ENCODE measurements at regions not wholly inside any gene's neighbourhood (a gene's known extent, or its start where the extent isn't known, plus 50 kb on each side); places are given as distances from the start of the nearest gene placed in this dataset.

DNA sequence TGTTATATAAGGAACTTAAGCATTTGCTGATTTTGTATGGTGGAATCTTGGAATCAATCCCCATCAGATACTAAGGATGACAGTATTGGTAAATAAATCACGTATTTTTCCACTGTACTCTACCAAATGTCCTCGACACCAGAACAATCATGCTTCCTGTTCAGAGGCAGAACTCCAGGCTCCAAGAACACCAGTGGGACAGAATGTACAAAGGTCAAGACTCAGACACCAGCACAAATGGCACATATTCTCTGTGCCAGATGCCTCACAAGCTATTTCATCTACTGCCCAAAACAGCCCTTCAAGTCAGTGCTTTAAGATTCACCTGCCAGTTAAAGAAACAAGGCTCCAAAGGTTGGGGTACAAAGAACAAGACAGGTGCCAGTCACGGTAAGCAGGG lies 420.5 kb downstream of the STK39 start:
- Histone ChIP-seq H3K9me2 (no peaks in the 10 kb centered on the region), H3K9me3 (no peaks in the 10 kb centered on the region), H4K20me1 (ENCODE audit: insufficient read depth) (no peaks in the 10 kb centered on the region), H3K4me2 (no peak overlapping the region), H3K4me3 (ENCODE audit: low read depth in 2 of 2, low read length in 1 of 2) (no peak overlapping the region), H3K4me1 (ENCODE audit: control insufficient read depth in 1 of 2, insufficient read depth in 2 of 2, low read depth in 1 of 2, low read length in 1 of 2) (peaks cover 0 to 2% of the 10 kb centered on the region in 2 experiments; a peak in 1 of 4 replicates), H3K79me2 (ENCODE audit: insufficient read depth) (no peaks in the 10 kb centered on the region), H2AFZ (ENCODE audit: low read depth) (no peak overlapping the region), H3F3A (replicated peaks; ENCODE audit: insufficient read depth) (no peaks in the 10 kb centered on the region), H3K27me3 (ENCODE audit: insufficient read depth) (no peaks in the 10 kb centered on the region), H3K27ac (ENCODE audit: low read depth in 2 of 2, low read length in 1 of 2) (no peak overlapping the region), H3K36me3 (replicated peaks in 1 of 2; ENCODE audit: control insufficient read depth in 1 of 2, insufficient read depth in 2 of 2, low read length in 1 of 2) (no peaks in the 10 kb centered on the region), H3K9ac (no peak overlapping the region)
- no peak for DNase-seq
- ChIA-PET CTCF (no interaction called here), POLR2A (no interaction called here)
- 56% methylated on average over 3 of the region's 3 CpGs for WGBS (ENCODE audit: low lambda C conversion rate)
- TF ChIP-seq, protein P1, sequence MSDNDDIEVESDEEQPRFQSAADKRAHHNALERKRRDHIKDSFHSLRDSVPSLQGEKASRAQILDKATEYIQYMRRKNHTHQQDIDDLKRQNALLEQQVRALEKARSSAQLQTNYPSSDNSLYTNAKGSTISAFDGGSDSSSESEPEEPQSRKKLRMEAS (IDR thresholded peaks at IDR 0.05; ENCODE audit: low read depth) = no peak

DNA sequence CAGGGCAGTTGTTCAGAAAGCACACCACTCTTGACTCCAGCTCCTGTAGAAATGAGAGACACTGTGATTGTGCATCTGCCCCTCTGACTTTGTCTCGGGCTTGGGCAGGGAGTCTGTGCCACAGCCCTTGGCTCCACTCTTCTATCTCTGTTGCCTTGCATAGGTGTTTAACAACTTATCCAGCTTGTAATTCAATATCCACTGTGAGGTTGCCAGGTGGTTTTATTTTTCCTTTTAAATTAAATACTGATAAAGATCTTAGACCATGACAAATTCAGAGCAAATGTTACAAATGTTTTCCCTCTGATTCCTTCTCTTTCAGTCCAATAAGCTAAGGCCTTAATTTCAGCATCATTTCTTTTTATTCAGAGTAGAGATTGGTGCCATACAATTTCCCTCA lies 421.7 kb downstream of the STK39 start:
- no peaks in the 10 kb centered on the region for H3K9me3 ChIP-seq
- H3K27me3 ChIP-seq (ENCODE audit: insufficient read depth) = no peaks in the 10 kb centered on the region
- H3K79me2 ChIP-seq (ENCODE audit: insufficient read depth) = no peaks in the 10 kb centered on the region
- H3F3A ChIP-seq (replicated peaks; ENCODE audit: insufficient read depth) = no peaks in the 10 kb centered on the region
- H3K4me2 ChIP-seq = no peak overlapping the region
- no peak overlapping the region for H3K4me3 ChIP-seq (ENCODE audit: low read depth in 2 of 2, low read length in 1 of 2)
- peaks cover 0 to 2% of the 10 kb centered on the region in 2 experiments; a peak in 1 of 4 replicates for H3K4me1 ChIP-seq (ENCODE audit: control insufficient read depth in 1 of 2, insufficient read depth in 2 of 2, low read depth in 1 of 2, low read length in 1 of 2)
- WGBS (ENCODE audit: low lambda C conversion rate) = 38% methylated on average over 1 of the region's 1 CpG
- H2AFZ ChIP-seq (ENCODE audit: low read depth) = no peak overlapping the region
- no peaks in the 10 kb centered on the region for H3K9me2 ChIP-seq
- TF ChIP-seq CHD2 (IDR thresholded peaks at IDR 0.05; ENCODE audit: low read length, partially characterized antibody) = no peak
- no peak for TF ChIP-seq EZH2phosphoT487 (IDR thresholded peaks at IDR 0.05; ENCODE audit: borderline replicate concordance, low read depth)
- TF ChIP-seq, protein P2, sequence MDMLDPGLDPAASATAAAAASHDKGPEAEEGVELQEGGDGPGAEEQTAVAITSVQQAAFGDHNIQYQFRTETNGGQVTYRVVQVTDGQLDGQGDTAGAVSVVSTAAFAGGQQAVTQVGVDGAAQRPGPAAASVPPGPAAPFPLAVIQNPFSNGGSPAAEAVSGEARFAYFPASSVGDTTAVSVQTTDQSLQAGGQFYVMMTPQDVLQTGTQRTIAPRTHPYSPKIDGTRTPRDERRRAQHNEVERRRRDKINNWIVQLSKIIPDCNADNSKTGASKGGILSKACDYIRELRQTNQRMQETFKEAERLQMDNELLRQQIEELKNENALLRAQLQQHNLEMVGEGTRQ (IDR thresholded peaks at IDR 0.05; ENCODE audit: borderline replicate concordance, low read depth, low read length) = no peak
- DNase-seq = no peak
- no peak overlapping the region for H3K27ac ChIP-seq (ENCODE audit: low read depth in 2 of 2, low read length in 1 of 2)
- POLR2A ChIA-PET = no interaction called here
- no peaks in the 10 kb centered on the region for H3K36me3 ChIP-seq (replicated peaks in 1 of 2; ENCODE audit: control insufficient read depth in 1 of 2, insufficient read depth in 2 of 2, low read length in 1 of 2)
- H3K9ac ChIP-seq = no peak overlapping the region
- H4K20me1 ChIP-seq (ENCODE audit: insufficient read depth) = no peaks in the 10 kb centered on the region
- CTCF ChIA-PET = no interaction called here

DNA sequence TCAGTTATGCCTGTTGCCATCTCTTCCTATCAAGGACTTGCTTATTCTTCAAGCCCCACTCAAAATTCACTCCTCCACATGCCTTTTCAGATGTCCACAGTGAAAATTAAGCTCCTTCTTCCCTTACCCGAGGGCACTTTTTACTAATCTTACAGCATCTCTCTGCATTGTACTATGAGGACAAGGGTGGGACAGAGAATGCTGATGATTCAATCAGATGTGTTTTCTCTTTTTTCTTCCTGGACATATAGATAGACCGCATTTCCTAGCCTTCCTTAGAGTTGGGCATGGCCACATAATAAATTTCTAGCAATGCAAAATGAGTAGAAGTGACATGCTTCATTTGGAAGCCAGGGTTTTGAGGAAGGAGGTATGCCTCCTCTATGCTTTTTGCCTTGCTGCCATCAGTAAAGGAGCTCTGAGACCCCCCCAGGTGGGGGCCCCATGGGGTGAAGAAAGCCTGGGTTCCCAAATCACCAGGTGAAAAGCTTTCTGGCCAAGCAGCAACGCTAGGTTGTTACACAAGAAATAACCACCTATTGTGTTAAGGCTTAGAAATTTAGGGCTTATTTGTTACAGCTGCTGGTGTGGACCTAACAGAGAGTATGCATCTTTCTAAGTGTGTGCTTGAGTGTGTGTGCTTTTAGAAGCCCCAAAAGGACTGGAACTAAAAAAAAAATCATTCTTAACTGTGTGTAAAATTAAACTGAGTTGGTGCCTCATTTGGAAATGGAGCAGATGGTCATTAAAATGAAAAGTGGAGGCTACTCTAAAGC lies 424.5 kb downstream of the STK39 start:
- no peak for DNase-seq
- H3K27me3 ChIP-seq (ENCODE audit: insufficient read depth) = no peaks in the 10 kb centered on the region
- 62% methylated on average over 3 of the region's 3 CpGs for WGBS (ENCODE audit: low lambda C conversion rate)
- H3F3A ChIP-seq (replicated peaks; ENCODE audit: insufficient read depth) = no peaks in the 10 kb centered on the region
- POLR2A ChIA-PET = no interaction called here
- H3K79me2 ChIP-seq (ENCODE audit: insufficient read depth) = no peaks in the 10 kb centered on the region
- no peaks in the 10 kb centered on the region for H3K36me3 ChIP-seq (replicated peaks in 1 of 2; ENCODE audit: control insufficient read depth in 1 of 2, insufficient read depth in 2 of 2, low read length in 1 of 2)
- no peaks in the 10 kb centered on the region for H4K20me1 ChIP-seq (ENCODE audit: insufficient read depth)
- peaks cover 0 to 2% of the 10 kb centered on the region in 2 experiments; a peak in 1 of 4 replicates for H3K4me1 ChIP-seq (ENCODE audit: control insufficient read depth in 1 of 2, insufficient read depth in 2 of 2, low read depth in 1 of 2, low read length in 1 of 2)
- H3K27ac ChIP-seq (ENCODE audit: low read depth in 2 of 2, low read length in 1 of 2) = no peak overlapping the region
- no peak overlapping the region for H2AFZ ChIP-seq (ENCODE audit: low read depth)
- H3K9ac ChIP-seq = no peak overlapping the region
- CTCF ChIA-PET = interaction anchor here (0.8 kb wide), 1 partner anchor 22 kb away, joined by 3 read pairs; no protein-coding TSS in a partner anchor
- H3K9me2 ChIP-seq = no peaks in the 10 kb centered on the region
- H3K4me2 ChIP-seq = no peak overlapping the region
- no peak overlapping the region for H3K4me3 ChIP-seq (ENCODE audit: low read depth in 2 of 2, low read length in 1 of 2)
- H3K9me3 ChIP-seq = no peaks in the 10 kb centered on the region
- TF ChIP-seq TAF1 (IDR thresholded peaks at IDR 0.05; ENCODE audit: borderline replicate concordance, low read depth, low read length) (no peak), RCOR1 (IDR thresholded peaks at IDR 0.05; ENCODE audit: low read length) (no peak), CHD2 (IDR thresholded peaks at IDR 0.05; ENCODE audit: low read length, partially characterized antibody) (no peak), RXRA (IDR thresholded peaks at IDR 0.05; ENCODE audit: borderline replicate concordance, low read depth) (no peak), MEF2A (IDR thresholded peaks at IDR 0.05; ENCODE audit: borderline replicate concordance, low read depth) (no peak), SIN3A (IDR thresholded peaks at IDR 0.05; ENCODE audit: borderline replicate concordance, low read depth, low read length) (no peak), YY1 (IDR thresholded peaks at IDR 0.05; ENCODE audit: low read depth) (no peak), TCF12 (IDR thresholded peaks at IDR 0.05) (no peak), MXI1 (IDR thresholded peaks at IDR 0.05; ENCODE audit: low read depth, low read length) (no peak)
- TF ChIP-seq, protein P3, sequence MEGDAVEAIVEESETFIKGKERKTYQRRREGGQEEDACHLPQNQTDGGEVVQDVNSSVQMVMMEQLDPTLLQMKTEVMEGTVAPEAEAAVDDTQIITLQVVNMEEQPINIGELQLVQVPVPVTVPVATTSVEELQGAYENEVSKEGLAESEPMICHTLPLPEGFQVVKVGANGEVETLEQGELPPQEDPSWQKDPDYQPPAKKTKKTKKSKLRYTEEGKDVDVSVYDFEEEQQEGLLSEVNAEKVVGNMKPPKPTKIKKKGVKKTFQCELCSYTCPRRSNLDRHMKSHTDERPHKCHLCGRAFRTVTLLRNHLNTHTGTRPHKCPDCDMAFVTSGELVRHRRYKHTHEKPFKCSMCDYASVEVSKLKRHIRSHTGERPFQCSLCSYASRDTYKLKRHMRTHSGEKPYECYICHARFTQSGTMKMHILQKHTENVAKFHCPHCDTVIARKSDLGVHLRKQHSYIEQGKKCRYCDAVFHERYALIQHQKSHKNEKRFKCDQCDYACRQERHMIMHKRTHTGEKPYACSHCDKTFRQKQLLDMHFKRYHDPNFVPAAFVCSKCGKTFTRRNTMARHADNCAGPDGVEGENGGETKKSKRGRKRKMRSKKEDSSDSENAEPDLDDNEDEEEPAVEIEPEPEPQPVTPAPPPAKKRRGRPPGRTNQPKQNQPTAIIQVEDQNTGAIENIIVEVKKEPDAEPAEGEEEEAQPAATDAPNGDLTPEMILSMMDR (IDR thresholded peaks at IDR 0.05) = no peak
- TF ChIP-seq, protein P1 (IDR thresholded peaks at IDR 0.05; ENCODE audit: low read depth) = no peak
- TF ChIP-seq, protein P4, sequence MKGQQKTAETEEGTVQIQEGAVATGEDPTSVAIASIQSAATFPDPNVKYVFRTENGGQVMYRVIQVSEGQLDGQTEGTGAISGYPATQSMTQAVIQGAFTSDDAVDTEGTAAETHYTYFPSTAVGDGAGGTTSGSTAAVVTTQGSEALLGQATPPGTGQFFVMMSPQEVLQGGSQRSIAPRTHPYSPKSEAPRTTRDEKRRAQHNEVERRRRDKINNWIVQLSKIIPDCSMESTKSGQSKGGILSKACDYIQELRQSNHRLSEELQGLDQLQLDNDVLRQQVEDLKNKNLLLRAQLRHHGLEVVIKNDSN (IDR thresholded peaks at IDR 0.05; ENCODE audit: borderline replicate concordance, low read depth) = no peak

All from SK-N-SH (cell line).